Activated T-helper 2 cell treated with anti-CD3 and anti-CD28 coated beads, Interferon-gamma antibody, Interleukin-2, Interleukin-4, amounts not matched to agents 10 μg/mL and 5 μg/mL and 100 μg/mL, durations not matched to agents 14 hours and 24 hours and 36 hours (primary cell): ENCODE measurements at regions not wholly inside any gene's neighbourhood (a gene's known extent, or its start where the extent isn't known, plus 50 kb on each side); places are given as distances from the start of the nearest gene placed in this dataset.

Experiments
- DNase-seq: peaks from one replicate; pipeline ENCODE4 v3.0.0; 2021; ENCODE audit warnings: low spot score
- H3K27ac Mint-ChIP-seq: one replicate; pipeline ENCODE4 v1.8.0; 2021; ENCODE audit warnings: mixed read lengths
- H3K27me3 Mint-ChIP-seq: one replicate; pipeline ENCODE4 v1.8.0; 2021; ENCODE audit warnings: low read depth, mixed read lengths
- H3K36me3 Mint-ChIP-seq: one replicate; pipeline ENCODE4 v1.8.0; 2021; ENCODE audit warnings: low read depth, mixed read lengths
- H3K4me1 Mint-ChIP-seq: one replicate; pipeline ENCODE4 v1.8.0; 2021; ENCODE audit warnings: low read depth, mixed read lengths
- H3K4me3 Mint-ChIP-seq: one replicate; pipeline ENCODE4 v1.8.0; 2021; ENCODE audit warnings: low read depth, mild to moderate bottlenecking, moderate library complexity, mixed read lengths
- H3K9me3 Mint-ChIP-seq: one replicate; pipeline ENCODE4 v1.8.0; 2021; ENCODE audit warnings: mixed read lengths
- intact Hi-C: fragments of 100-400 bp; cut with micrococcal nuclease; formaldehyde crosslinking; loops from one replicate; pipeline ENCODE4 v1.15.1; 2023

GRCh38 chr6:97524811-97525210 lies 241.8 kb upstream of the MMS22L start:
- H3K9me3 Mint-ChIP-seq: no peaks in the 10 kb centered on the region
- no peaks in the 10 kb centered on the region for H3K36me3 Mint-ChIP-seq
- no peaks in the 10 kb centered on the region for H3K4me1 Mint-ChIP-seq
- DNase-seq: no peak
- H3K4me3 Mint-ChIP-seq: no peak overlapping the region
- intact Hi-C loops: no loop called here
- H3K27me3 Mint-ChIP-seq: no peaks in the 10 kb centered on the region
- no peak overlapping the region for H3K27ac Mint-ChIP-seq

- H3K36me3 Mint-ChIP-seq: no peaks in the 10 kb centered on the region
- DNase-seq: no peak
- no peaks in the 10 kb centered on the region for H3K27me3 Mint-ChIP-seq
- no peak overlapping the region for H3K4me3 Mint-ChIP-seq
- intact Hi-C loops: no loop called here
- no peak overlapping the region for H3K27ac Mint-ChIP-seq
- no peaks in the 10 kb centered on the region for H3K4me1 Mint-ChIP-seq
- H3K9me3 Mint-ChIP-seq: no peaks in the 10 kb centered on the region
Observed at GRCh38 chr6:97535800-97536199, 252.8 kb upstream of the MMS22L start.

- Mint-ChIP-seq H3K36me3 (no peaks in the 10 kb centered on the region), H3K4me1 (no peaks in the 10 kb centered on the region), H3K27me3 (no peaks in the 10 kb centered on the region), H3K27ac (no peak overlapping the region), H3K4me3 (no peak overlapping the region), H3K9me3 (no peaks in the 10 kb centered on the region)
- no peak for DNase-seq
- intact Hi-C loops: no loop called here
Observed at GRCh38 chr6:97548354-97548753, 265.3 kb upstream of the MMS22L start.

GRCh38 chr6:97557355-97557754 lies 274.3 kb upstream of the MMS22L start:
- H3K27me3 Mint-ChIP-seq: no peaks in the 10 kb centered on the region

GRCh38 chr6:97563529-97563928 lies 280.5 kb upstream of the MMS22L start:
- Mint-ChIP-seq H3K4me3 (no peak overlapping the region), H3K9me3 (no peaks in the 10 kb centered on the region), H3K27me3 (no peaks in the 10 kb centered on the region), H3K27ac (no peak overlapping the region), H3K36me3 (no peaks in the 10 kb centered on the region), H3K4me1 (no peaks in the 10 kb centered on the region)
- intact Hi-C loops: no loop called here
- no peak for DNase-seq

More at GRCh38 chr6:97557355-97557754, 274.3 kb upstream of the MMS22L start:
- DNase-seq: no peak
- Mint-ChIP-seq H3K9me3 (no peaks in the 10 kb centered on the region), H3K4me1 (no peaks in the 10 kb centered on the region), H3K36me3 (no peaks in the 10 kb centered on the region), H3K27ac (no peak overlapping the region), H3K4me3 (no peak overlapping the region)
- intact Hi-C loops: no loop called here

GRCh38 chr6:97572943-97573342 lies 289.9 kb upstream of the MMS22L start:
- DNase-seq: no peak
- Mint-ChIP-seq H3K27ac (no peak overlapping the region), H3K27me3 (no peaks in the 10 kb centered on the region), H3K36me3 (no peaks in the 10 kb centered on the region), H3K4me3 (no peak overlapping the region), H3K4me1 (no peaks in the 10 kb centered on the region), H3K9me3 (no peaks in the 10 kb centered on the region)
- intact Hi-C loops: no loop called here

- Mint-ChIP-seq H3K4me3 (no peak overlapping the region), H3K9me3 (no peaks in the 10 kb centered on the region), H3K27me3 (peaks cover 2% of the 10 kb centered on the region), H3K36me3 (no peaks in the 10 kb centered on the region), H3K27ac (no peak overlapping the region), H3K4me1 (no peaks in the 10 kb centered on the region)
- no peak for DNase-seq
- intact Hi-C loops: no loop called here
Observed at GRCh38 chr6:97586344-97586743, 303.3 kb upstream of the MMS22L start.

- DNase-seq: no peak
- Mint-ChIP-seq H3K27ac (no peak overlapping the region), H3K36me3 (no peaks in the 10 kb centered on the region), H3K27me3 (no peaks in the 10 kb centered on the region), H3K9me3 (no peaks in the 10 kb centered on the region), H3K4me3 (no peak overlapping the region), H3K4me1 (no peaks in the 10 kb centered on the region)
- intact Hi-C loops: no loop called here
Observed at GRCh38 chr6:97591955-97592354, 308.9 kb upstream of the MMS22L start.

- H3K36me3 Mint-ChIP-seq: no peaks in the 10 kb centered on the region
- no peaks in the 10 kb centered on the region for H3K27me3 Mint-ChIP-seq
- no peak overlapping the region for H3K4me3 Mint-ChIP-seq
- H3K4me1 Mint-ChIP-seq: no peaks in the 10 kb centered on the region
- intact Hi-C loops: no loop called here
- H3K27ac Mint-ChIP-seq: no peak overlapping the region
- no peak for DNase-seq
- H3K9me3 Mint-ChIP-seq: no peaks in the 10 kb centered on the region
Observed at GRCh38 chr6:97594844-97595243, 311.8 kb upstream of the MMS22L start.

- no peak overlapping the region for H3K27ac Mint-ChIP-seq
- H3K27me3 Mint-ChIP-seq: no peaks in the 10 kb centered on the region
- intact Hi-C loops: no loop called here
- no peak for DNase-seq
- no peak overlapping the region for H3K4me3 Mint-ChIP-seq
- H3K36me3 Mint-ChIP-seq: no peaks in the 10 kb centered on the region
- no peaks in the 10 kb centered on the region for H3K4me1 Mint-ChIP-seq
- no peaks in the 10 kb centered on the region for H3K9me3 Mint-ChIP-seq
Observed at GRCh38 chr6:97621111-97621510, 338.1 kb upstream of the MMS22L start.

GRCh38 chr6:97626671-97627441 lies 343.8 kb upstream of the MMS22L start:
- Mint-ChIP-seq H3K4me1 (no peaks in the 10 kb centered on the region), H3K36me3 (no peaks in the 10 kb centered on the region), H3K27me3 (no peaks in the 10 kb centered on the region), H3K9me3 (no peaks in the 10 kb centered on the region), H3K27ac (no peak overlapping the region), H3K4me3 (no peak overlapping the region)
- intact Hi-C loops: no loop called here
- DNase-seq: no peak

GRCh38 chr6:97629180-97629579 lies 346.2 kb upstream of the MMS22L start:
- no peak overlapping the region for H3K4me3 Mint-ChIP-seq
- H3K4me1 Mint-ChIP-seq: no peaks in the 10 kb centered on the region

GRCh38 chr6:97630604-97631003 lies 347.6 kb upstream of the MMS22L start:
- DNase-seq: no peak
- Mint-ChIP-seq H3K27me3 (no peaks in the 10 kb centered on the region), H3K27ac (no peak overlapping the region), H3K36me3 (no peaks in the 10 kb centered on the region), H3K4me1 (no peaks in the 10 kb centered on the region), H3K9me3 (no peaks in the 10 kb centered on the region), H3K4me3 (no peak overlapping the region)
- intact Hi-C loops: no loop called here

More at GRCh38 chr6:97629180-97629579, 346.2 kb upstream of the MMS22L start:
- intact Hi-C loops: no loop called here
- no peak for DNase-seq
- Mint-ChIP-seq H3K36me3 (no peaks in the 10 kb centered on the region), H3K27me3 (no peaks in the 10 kb centered on the region), H3K9me3 (no peaks in the 10 kb centered on the region), H3K27ac (no peak overlapping the region)

GRCh38 chr6:97632341-97632740 lies 349.3 kb upstream of the MMS22L start:
- intact Hi-C loops: no loop called here
- Mint-ChIP-seq H3K4me1 (no peaks in the 10 kb centered on the region), H3K36me3 (no peaks in the 10 kb centered on the region), H3K9me3 (no peaks in the 10 kb centered on the region), H3K4me3 (no peak overlapping the region), H3K27me3 (no peaks in the 10 kb centered on the region), H3K27ac (no peak overlapping the region)
- DNase-seq: no peak
